Activated CD8-positive, alpha-beta memory T cell treated with anti-CD3 and anti-CD28 coated beads for 24 hours (primary cell): ENCODE measurements at regions not wholly inside any gene's neighbourhood (a gene's known extent, or its start where the extent isn't known, plus 50 kb on each side); places are given as distances from the start of the nearest gene placed in this dataset.
"Not testable (repeated sequence)": the region's sequence is repeated elsewhere in the genome, so short reads cannot be mapped to it uniquely, and the experiment has no call there.

ENCODE experiments used
- DNase-seq: peaks from one replicate; pipeline ENCODE4 v3.0.0-alpha.2; 2020

DNA sequence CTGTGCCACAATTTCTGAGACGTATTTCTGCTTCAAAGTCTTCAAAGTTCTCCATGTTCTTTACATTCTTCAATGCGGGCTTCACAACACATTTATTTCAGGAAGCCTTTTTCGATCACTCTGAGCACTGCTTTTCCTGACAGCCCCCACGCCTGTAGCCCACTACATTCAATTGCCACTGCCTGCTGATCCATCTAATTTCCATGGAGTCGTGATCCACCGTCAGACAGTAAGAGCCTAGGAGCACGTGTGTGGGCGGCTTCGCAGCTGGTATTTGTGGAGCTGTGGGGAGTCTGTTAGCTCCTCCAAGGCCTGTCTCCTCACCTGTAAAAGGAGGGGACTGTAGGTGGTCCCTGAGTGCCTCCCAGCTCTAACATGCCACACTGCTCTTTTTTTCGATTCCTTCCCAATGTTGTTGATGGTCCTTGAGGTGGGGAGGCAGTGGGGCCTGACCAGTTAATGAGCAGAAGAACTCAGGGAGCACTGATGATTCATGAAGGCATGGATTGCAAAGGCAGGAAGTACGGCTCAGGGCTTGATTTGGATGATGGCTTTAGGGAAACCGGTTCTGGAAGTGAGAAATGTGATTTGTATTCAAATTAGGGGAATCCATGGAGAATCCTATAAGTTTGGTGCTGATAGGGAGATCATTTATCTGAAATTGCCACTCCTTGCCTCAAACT, 401.1 kb upstream of the PODXL start:
- no peak for DNase-seq

DNA sequence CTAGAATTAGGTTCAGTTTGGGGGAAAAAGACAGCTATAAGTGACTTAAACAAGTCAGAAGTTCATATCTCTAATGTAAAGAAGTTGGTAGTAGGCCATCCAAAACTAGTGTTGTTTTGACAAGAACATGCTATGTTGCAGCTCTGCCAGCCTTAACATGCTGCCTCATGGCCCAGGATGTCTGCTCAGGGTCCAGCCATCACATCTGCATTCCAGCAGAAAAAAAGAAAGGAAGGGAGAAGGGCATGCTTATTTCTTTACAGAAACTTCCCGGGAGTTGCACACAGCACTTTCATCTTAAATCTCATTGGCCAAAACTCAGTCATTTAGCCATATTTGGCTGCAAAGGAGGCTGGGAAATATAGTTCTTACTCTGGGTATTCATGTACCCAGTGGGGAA, 400.4 kb upstream of the PODXL start:
- no peak for DNase-seq

DNA sequence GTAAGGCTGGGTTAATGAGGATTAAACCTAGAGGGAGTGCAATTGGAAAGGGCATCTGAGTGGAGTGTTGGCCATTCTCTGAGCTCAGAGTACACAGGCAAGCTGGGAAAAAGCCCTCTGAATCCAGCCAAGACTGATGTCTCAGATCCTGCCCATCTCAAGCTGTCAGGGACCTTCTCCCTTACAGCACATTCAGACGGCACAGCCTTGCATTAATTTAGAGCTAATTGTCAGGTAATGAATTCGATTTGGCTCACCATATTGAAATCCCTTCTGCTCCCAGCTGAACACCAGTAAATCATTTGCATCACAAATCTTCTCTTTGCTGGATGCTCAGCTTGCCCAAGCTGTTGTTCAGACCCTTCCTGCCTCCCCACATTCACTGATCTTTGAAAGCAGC, 399.3 kb upstream of the PODXL start:
- no peak for DNase-seq

- no peak for DNase-seq
Measured at GRCh38 chr7:131953184-131953583, 396.8 kb upstream of the PODXL start.

DNA sequence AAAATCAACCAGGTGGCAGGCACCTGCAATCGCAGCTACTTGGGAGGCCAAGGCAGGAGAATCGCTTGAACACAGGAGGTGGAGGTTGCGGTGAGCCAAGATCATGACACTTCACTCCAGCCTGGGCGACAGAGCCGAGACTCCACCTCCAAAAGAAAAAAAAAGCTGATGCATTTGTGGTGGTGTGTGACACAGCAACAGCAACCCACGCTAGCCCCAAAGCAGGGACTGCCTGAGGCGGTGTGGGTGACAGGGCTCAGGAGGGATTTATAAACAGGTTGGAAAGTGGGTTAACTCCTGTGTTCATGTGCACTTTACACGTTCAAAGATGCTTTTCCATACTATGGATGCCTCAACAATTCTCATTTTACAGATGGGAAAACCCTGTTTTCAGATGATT, 395.9 kb upstream of the PODXL start:
- DNase-seq, result no peak

DNA sequence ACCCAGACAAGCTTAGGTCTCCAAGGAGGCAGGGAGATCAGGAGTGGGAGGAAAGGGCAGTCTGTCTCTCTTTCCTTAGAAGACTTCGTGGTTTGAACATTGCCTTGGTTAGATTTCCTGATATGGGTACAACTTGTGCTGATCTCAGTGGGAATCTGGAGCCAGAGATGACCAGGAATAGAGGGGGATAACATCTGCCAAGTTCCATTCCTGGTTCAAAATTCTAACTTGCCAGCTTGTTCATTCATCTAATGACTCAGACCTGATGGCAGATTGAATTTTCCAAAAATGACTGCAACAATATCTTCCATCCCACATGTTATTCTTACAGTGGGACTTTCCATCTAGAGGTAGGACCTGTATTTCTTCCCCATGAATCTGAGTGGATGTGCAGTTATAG, 394.3 kb upstream of the PODXL start:
- no peak for DNase-seq

GRCh38 chr7:131949659-131950058, 393.2 kb upstream of the PODXL start:
- DNase-seq, result no peak

- no peak for DNase-seq
Measured at GRCh38 chr7:131948434-131949053, 392.1 kb upstream of the PODXL start.

DNA sequence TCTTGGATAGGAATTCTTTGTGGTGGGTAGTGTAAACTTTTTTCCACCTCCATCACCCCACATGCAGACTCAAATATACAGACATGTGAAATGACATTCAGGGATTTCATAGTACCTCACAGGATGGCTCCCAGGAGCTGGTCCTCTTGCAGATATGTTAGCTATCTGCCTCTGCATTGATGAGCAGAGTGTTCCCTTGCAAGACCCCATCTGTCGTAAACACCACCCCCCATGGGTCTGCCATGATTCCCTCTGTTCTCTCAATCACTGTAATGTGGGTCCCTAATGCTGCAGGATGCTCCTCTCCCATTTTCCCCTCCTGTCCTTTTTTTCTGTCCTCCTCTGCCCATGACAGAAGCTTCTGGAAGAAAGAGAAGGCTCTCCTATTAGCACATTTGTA, 391.2 kb upstream of the PODXL start:
- DNase-seq, result no peak

DNA sequence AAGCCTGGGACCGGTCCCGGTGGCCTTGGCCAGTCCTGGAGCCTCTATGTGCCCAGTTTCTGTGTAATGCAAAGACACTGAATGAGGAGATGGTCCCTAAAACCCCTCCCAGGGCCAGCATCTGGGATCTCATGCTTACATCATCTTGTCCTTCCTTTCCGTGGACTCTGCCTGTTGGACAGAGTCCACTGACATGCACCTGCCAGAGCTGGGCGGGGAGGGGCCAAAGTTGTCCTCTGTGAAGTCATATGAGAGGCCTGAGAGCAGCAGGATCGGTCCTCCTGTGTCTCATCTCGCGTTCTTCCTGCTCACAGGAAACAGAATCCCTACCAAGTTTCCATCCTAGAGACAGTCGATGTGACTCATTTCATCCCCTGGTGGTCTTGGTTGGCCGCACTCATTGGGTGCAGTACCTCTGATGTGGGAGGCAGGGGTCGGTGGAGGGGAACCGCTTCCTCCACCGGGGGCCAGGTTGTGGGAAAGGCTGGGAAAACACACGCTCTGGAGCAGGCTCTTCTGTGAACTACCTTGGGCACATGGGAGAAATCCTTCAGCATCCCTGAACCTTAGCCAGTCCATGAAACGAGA, 389.6 kb upstream of the PODXL start:
- DNase-seq, result no peak

- DNase-seq, result peak; percentile 59
Measured at GRCh38 chr7:131945313-131945911, 389.0 kb upstream of the PODXL start.

- no peak for DNase-seq
Measured at GRCh38 chr7:131944556-131945069, 388.2 kb upstream of the PODXL start.

DNA sequence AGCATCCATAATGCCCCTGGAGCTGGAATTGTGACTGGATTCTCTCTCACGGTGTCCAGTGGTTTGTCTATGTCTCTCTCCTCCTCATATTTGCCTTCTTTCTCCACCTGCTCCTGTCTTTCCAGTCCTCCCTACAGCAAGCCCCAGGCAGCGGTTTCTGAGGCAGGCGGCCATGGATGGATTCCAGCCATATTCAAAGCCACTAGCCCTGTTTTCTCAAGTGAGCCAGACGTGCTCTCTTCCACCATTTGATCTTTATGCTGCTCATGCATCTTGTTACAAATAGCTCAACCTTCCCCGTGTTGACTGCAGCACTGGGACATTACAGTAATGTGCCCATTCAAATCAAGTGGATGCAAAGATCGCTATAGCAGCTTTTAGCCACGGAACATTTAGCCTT, 387.2 kb upstream of the PODXL start:
- DNase-seq, result no peak

- DNase-seq, result no peak
Measured at GRCh38 chr7:131943211-131943610, 386.8 kb upstream of the PODXL start.

DNA sequence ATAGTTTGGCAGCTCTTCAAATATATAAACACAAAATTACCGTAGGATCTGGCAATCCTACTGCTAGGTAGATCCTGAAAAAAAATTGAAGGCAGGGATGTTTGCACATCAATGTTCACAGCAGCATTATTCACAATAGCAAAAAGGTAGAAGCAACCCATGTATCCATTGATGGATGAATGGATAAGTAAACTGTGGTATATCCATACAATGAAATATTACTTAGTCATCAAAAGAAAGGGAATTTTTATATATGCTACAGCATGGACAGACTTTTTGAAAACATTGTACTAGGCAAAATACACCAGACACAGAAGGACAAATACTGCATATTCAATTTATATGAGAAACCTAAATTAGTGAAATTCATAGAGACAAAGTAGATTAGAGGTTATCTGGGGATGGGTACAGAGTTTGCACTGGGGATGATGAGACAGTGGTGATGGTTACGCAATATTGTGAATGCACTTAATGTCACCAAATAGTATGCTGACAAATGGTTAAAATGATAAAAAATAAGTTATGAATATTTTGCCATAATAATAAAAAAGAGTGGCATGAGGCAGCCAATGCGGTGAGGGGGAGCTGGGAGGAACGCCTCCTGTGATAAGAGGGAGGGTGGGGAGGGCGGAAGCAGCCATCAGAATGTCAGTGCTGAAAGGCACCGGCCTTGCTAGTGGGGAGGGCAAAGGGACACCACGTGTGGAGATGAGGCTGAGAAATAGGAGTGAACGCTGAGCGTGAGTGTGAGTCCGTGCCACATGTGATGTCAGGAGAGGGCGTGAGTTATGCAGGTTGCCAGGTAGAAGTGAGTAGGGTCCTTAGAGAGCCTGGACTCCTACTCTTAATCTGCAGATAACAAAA, 386.1 kb upstream of the PODXL start:
- no peak for DNase-seq

- no peak for DNase-seq
Measured at GRCh38 chr7:131941291-131941690, 384.9 kb upstream of the PODXL start.

DNA sequence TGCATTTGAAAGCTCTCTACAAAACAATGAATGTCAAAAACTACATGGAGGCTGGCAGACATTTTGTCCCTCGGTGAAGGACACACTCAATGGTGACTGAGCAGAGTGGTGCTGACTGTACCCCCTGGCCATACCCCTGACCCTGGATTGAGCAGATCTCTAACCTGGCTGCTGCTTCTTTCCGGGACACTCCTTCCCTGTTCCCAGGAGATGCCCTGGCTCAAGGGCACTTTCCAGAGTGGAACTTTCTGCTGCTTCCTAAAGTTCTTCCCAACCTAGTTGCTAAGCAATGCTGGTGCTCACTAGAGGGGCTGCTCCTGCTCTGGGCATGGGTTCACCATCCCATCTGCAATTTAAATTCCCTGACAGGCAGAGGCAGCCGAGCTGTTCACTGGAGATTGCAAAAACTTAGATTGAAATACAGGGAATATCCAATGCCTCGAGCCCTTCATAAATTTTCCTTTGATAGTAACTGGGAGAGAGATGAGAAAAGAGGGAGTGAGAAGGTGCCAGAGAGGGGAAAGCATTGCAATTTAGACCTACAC, 384.3 kb upstream of the PODXL start:
- no peak for DNase-seq

GRCh38 chr7:131938788-131939187, 382.4 kb upstream of the PODXL start:
- not testable (repeated sequence) for DNase-seq

DNA sequence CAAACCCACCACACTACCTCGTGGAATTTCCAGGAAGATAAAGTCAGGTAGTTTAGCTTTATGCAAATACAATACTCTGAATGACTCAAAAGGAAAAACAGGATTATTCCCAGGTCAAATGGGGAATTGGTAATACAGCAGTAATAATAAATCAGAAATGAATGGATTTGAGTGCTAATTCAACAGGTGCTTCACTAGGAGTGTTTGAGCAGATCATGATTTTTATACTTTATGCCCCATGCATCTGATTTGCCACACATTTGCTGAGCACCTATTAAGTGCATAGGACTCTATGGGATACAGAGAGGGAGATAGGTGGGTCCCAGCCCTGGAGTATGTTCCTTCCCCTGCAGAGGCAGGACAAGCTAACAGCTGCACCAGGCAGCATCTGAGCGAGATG, 381.4 kb upstream of the PODXL start:
- DNase-seq, result no peak

DNA sequence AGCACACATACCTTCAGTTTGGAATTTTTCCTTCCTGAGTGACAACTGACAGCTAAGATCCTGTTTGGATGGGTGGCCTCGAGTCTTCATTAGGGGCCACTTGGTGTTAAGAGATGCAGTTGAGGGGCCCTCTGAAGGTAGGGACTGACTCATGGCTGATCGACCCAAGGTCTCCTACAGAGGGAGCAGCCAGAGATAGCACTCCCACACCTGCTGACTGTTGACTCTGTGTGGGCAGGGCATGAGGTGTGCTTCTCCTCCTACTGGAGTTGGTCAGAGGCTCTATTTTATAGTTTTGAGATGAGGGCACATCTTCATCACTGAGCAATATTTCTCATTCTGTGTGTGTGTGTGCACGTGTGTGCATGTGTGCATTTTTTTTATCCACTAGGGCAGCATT, 378.8 kb upstream of the PODXL start:
- DNase-seq, result no peak

GRCh38 chr7:131934452-131934851, 378.0 kb upstream of the PODXL start:
- DNase-seq, result no peak

- DNase-seq, result no peak
Measured at GRCh38 chr7:131933751-131934289, 377.4 kb upstream of the PODXL start.
